Lower lobe of right lung (tissue), 2 donors: ENCODE measurements at regions not wholly inside any gene's neighbourhood (a gene's known extent, or its start where the extent isn't known, plus 50 kb on each side); places are given as distances from the start of the nearest gene placed in this dataset.

Experiments used
- ATAC-seq, 2 donors: fragments of 200-7000 bp; cut with Tn5 transposase; one replicate each; pipeline ENCODE4 v1.9.1; 2020 to 2022; ENCODE audit warnings: mild to moderate bottlenecking in 2 of 2, moderate library complexity in 2 of 2
- DNase-seq: peaks from one replicate; pipeline ENCODE4 v3.0.0-alpha.2; 2020
- H3K27ac ChIP-seq: fragments of 200-600 bp; one replicate; pipeline ENCODE4 v1.8.0; 2022
- H3K27me3 ChIP-seq: fragments of 200-600 bp; one replicate; pipeline ENCODE4 v1.8.0; 2022; ENCODE audit warnings: low read depth
- H3K36me3 ChIP-seq: fragments of 200-600 bp; one replicate; pipeline ENCODE4 v1.8.0; 2022; ENCODE audit warnings: mild to moderate bottlenecking
- H3K4me1 ChIP-seq: fragments of 200-600 bp; one replicate; pipeline ENCODE4 v1.8.0; 2022
- H3K4me3 ChIP-seq: fragments of 200-600 bp; one replicate; pipeline ENCODE4 v1.8.0; 2022; ENCODE audit warnings: mild to moderate bottlenecking
- H3K9me3 ChIP-seq: fragments of 200-600 bp; one replicate; pipeline ENCODE4 v1.8.0; 2022
- intact Hi-C: fragments of 100-400 bp; cut with DNase I; formaldehyde crosslinking; loops from one replicate; pipeline ENCODE4 v1.11.0; 2022
- TF ChIP-seq, protein P1 (sequence below): fragments of 200-600 bp; IDR thresholded peaks from one replicate; pipeline ENCODE4 v1.8.0; 2022; ENCODE audit warnings: antibody characterized with exemption, mild to moderate bottlenecking
- donor health status: DM: no; HTN: yes; CAD: no; lungs with severe emphysema.

DNA sequence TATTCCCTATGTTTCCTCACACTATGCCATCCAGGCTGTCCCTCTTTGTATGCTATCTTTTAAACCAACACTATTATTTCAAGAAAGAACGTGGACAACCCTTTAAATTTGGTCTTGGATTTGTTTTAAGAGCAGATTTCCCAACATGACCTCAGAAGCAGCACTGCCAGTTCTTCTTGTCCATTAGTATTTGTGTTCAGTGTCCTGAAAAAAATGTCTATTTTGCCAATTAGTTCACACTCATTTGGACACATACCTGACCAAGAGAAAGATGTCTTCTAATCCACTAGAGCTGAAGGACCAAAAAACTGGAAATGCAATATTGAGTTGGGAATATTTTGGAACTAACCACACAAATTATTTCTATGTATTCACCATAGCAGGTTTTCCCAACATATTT lies 223.2 kb upstream of the CNKSR2 start:
- ATAC-seq, result no peak
- H3K27me3 ChIP-seq, result no peaks in the 10 kb centered on the region

DNA sequence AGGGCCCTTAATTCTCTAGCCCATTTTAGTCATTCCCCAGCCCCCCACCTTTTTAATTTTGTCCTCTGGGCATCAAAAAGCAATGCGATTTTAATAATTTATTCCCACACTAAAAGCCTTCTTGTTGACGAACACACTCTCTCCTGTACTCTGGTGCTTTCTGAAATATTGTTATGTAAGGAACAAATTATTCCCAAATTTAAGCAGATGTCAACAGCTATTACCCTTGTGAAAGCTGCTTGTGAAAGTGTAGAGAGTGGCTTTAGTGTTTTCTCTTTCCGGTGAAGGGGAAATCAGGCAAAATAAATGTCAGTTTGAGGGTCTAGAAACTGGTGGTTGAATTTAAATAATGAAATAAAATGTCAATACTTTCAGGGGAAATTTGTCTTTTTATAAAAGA lies 221.2 kb upstream of the CNKSR2 start:
- ATAC-seq (no peak), DNase-seq (no peak)
- TF ChIP-seq, protein P1, sequence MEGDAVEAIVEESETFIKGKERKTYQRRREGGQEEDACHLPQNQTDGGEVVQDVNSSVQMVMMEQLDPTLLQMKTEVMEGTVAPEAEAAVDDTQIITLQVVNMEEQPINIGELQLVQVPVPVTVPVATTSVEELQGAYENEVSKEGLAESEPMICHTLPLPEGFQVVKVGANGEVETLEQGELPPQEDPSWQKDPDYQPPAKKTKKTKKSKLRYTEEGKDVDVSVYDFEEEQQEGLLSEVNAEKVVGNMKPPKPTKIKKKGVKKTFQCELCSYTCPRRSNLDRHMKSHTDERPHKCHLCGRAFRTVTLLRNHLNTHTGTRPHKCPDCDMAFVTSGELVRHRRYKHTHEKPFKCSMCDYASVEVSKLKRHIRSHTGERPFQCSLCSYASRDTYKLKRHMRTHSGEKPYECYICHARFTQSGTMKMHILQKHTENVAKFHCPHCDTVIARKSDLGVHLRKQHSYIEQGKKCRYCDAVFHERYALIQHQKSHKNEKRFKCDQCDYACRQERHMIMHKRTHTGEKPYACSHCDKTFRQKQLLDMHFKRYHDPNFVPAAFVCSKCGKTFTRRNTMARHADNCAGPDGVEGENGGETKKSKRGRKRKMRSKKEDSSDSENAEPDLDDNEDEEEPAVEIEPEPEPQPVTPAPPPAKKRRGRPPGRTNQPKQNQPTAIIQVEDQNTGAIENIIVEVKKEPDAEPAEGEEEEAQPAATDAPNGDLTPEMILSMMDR, result no peak
- Histone ChIP-seq H3K27me3 (no peaks in the 10 kb centered on the region), H3K9me3 (no peaks in the 10 kb centered on the region), H3K4me3 (no peak overlapping the region), H3K36me3 (no peaks in the 10 kb centered on the region), H3K4me1 (no peaks in the 10 kb centered on the region), H3K27ac (no peak overlapping the region)
- intact Hi-C loops, result no loop called here

More for the DNA sequence above, 223.2 kb upstream of the CNKSR2 start:
- H3K4me3 ChIP-seq, result no peak overlapping the region
- H3K9me3 ChIP-seq, result no peaks in the 10 kb centered on the region
- no peaks in the 10 kb centered on the region for H3K36me3 ChIP-seq
- H3K4me1 ChIP-seq, result no peaks in the 10 kb centered on the region
- no peak for DNase-seq
- H3K27ac ChIP-seq, result no peak overlapping the region
- intact Hi-C loops, result no loop called here
- TF ChIP-seq, protein P1, result no peak

DNA sequence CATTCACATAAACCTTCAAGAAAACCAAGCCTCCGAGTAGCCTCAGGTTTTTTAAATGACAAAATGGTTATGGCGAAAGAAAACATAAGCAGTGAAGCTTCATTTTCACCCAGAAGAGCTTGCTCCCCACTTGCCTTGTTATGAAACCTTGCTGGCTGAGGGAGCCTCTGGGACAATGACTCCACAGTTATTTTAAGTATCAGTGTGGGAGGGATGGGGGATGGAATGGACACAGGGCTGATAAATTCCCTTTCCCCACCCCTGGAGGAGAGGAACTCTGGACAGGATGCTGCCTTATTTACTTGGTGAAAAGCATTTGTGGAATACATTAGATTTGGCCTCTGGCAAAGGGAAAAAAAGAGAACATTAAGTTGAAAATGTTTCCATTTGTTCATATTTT lies 220.7 kb upstream of the CNKSR2 start:
- intact Hi-C loops, result no loop called here
- no peaks in the 10 kb centered on the region for H3K9me3 ChIP-seq
- H3K27ac ChIP-seq, result no peak overlapping the region
- TF ChIP-seq, protein P1, result no peak
- H3K27me3 ChIP-seq, result no peaks in the 10 kb centered on the region
- H3K36me3 ChIP-seq, result no peaks in the 10 kb centered on the region
- H3K4me1 ChIP-seq, result no peaks in the 10 kb centered on the region
- no peak overlapping the region for H3K4me3 ChIP-seq
- no peak for ATAC-seq
- DNase-seq, result no peak

DNA sequence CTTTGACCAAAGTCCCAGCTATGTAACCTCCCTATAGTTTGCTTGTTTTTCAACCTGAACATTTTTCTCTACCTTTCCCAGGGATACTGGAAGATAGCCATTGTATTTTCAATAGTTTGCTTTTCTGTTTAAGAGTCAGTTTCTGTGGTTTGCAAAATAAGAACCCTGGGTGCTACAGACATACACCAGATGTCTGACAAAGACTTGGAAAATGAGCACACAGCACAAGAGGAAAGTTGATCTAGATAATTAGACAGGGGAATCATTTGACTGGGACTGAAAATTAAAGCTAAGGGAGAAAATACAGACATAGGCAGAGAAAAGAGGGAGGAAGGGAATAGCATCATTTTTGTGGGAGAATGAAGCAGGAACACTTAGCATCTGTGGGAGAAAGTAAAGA lies 218.3 kb upstream of the CNKSR2 start:
- DNase-seq, result no peak
- H3K9me3 ChIP-seq, result no peaks in the 10 kb centered on the region
- H3K27me3 ChIP-seq, result no peaks in the 10 kb centered on the region
- H3K36me3 ChIP-seq, result no peaks in the 10 kb centered on the region
- H3K4me3 ChIP-seq, result no peak overlapping the region
- H3K27ac ChIP-seq, result no peak overlapping the region
- ATAC-seq, result no peak
- H3K4me1 ChIP-seq, result no peaks in the 10 kb centered on the region
- TF ChIP-seq, protein P1, result no peak
- intact Hi-C loops, result no loop called here

DNA sequence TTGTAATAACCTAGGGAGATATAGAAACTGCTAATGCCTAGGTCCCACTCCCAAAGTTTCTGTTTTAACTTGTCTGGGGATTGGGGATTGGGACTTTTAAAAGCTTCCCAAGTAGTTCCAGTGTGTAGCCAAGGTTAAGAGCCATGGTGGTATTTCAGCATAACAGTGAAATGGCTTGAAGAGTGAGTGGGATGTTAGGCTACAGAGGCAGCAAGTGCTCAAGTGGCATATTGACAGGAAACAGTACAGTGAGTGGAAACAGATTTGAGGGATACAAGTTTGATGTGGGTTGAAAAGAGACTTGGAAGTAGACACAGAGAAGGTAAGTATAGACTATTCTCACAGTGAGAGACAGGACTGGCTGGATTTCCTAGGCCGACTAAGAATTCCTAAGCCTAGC lies 217.6 kb upstream of the CNKSR2 start:
- Histone ChIP-seq H3K4me1 (no peaks in the 10 kb centered on the region), H3K4me3 (no peak overlapping the region), H3K27me3 (no peaks in the 10 kb centered on the region), H3K27ac (no peak overlapping the region), H3K36me3 (no peaks in the 10 kb centered on the region), H3K9me3 (no peaks in the 10 kb centered on the region)
- no peak for DNase-seq
- no peak for ATAC-seq
- TF ChIP-seq, protein P1, result no peak
- intact Hi-C loops, result no loop called here

DNA sequence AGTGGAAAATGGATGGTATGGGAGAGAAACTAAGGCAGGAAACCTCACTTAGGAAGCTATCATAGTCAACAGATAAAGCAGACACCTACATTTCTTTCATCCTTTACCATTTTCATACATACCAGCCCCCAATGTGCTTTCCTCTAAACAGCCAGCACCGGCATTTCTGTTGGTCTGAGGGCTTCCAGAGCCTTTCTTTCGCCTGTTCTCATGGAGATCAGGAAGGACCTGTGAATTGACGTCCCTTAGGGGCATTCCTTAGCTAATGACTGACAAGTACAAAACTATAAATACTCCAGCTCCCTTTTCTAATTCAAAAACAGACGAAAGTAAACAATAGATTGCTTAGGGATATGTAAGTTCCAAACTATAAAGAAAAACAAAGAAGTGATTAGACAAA lies 215.5 kb upstream of the CNKSR2 start:
- intact Hi-C loops, result no loop called here
- TF ChIP-seq, protein P1, result no peak
- H3K9me3 ChIP-seq, result no peaks in the 10 kb centered on the region
- no peak overlapping the region for H3K27ac ChIP-seq
- no peaks in the 10 kb centered on the region for H3K27me3 ChIP-seq
- DNase-seq (no peak), ATAC-seq (no peak)
- no peaks in the 10 kb centered on the region for H3K4me1 ChIP-seq
- H3K36me3 ChIP-seq, result no peaks in the 10 kb centered on the region
- H3K4me3 ChIP-seq, result no peak overlapping the region
